RWPE2 (cell line): ENCODE measurements at regions not wholly inside any gene's neighbourhood (a gene's known extent, or its start where the extent isn't known, plus 50 kb on each side); places are given as distances from the start of the nearest gene placed in this dataset.
A peak's percentile ranks its signal among the peaks of the same experiment; 100 is the strongest.

Source experiments
- ATAC-seq: fragments of 200-7000 bp; cut with Tn5 transposase; 3 replicates; pipeline ENCODE4 v1.9.1; 2021; ENCODE audit warnings: low read depth
- DNase-seq: peaks from one replicate; pipeline ENCODE4 v3.0.0-alpha.2; 2020; ENCODE audit warnings: low spot score
- H3K27ac ChIP-seq: fragments of 450-650 bp; 2 replicates; pipeline ENCODE4 v1.5.1; 2017; ENCODE audit warnings: mild to moderate bottlenecking; ENCODE audit not compliant: poor library complexity, severe bottlenecking
- H3K27me3 ChIP-seq: fragments of 250-450 bp; sonication (Bioruptor Pico); 2 replicates; pipeline ENCODE4 v1.5.1; 2021; ENCODE audit warnings: mild to moderate bottlenecking, moderate library complexity; ENCODE audit not compliant: insufficient read depth, poor library complexity, severe bottlenecking
- H3K36me3 ChIP-seq: fragments of 250-450 bp; sonication (Bioruptor Pico); 2 replicates; pipeline ENCODE4 v1.5.1; 2020; ENCODE audit warnings: low read depth, mild to moderate bottlenecking, moderate library complexity
- H3K4me1 ChIP-seq: fragments of 250-450 bp; sonication (Bioruptor Pico); 2 replicates; pipeline ENCODE4 v1.5.1; 2021; ENCODE audit warnings: mild to moderate bottlenecking, moderate library complexity; ENCODE audit not compliant: insufficient read depth, poor library complexity, severe bottlenecking
- H3K4me3 ChIP-seq: fragments of 250-450 bp; sonication (Bioruptor Pico); 2 replicates; pipeline ENCODE4 v1.5.1; 2021; ENCODE audit warnings: mild to moderate bottlenecking, moderate library complexity; ENCODE audit not compliant: severe bottlenecking
- H3K9me3 ChIP-seq: fragments of 250-450 bp; sonication (Bioruptor Pico); 2 replicates; pipeline ENCODE4 v1.5.1; 2021; ENCODE audit warnings: mild to moderate bottlenecking, moderate library complexity; ENCODE audit not compliant: severe bottlenecking
- TF ChIP-seq, protein P1 (sequence below): fragments of 450-650 bp; IDR thresholded peaks from one replicate; pipeline ENCODE4 v1.5.1; 2017; ENCODE audit warnings: mild to moderate bottlenecking, moderate library complexity; ENCODE audit not compliant: poor library complexity, severe bottlenecking

DNA sequence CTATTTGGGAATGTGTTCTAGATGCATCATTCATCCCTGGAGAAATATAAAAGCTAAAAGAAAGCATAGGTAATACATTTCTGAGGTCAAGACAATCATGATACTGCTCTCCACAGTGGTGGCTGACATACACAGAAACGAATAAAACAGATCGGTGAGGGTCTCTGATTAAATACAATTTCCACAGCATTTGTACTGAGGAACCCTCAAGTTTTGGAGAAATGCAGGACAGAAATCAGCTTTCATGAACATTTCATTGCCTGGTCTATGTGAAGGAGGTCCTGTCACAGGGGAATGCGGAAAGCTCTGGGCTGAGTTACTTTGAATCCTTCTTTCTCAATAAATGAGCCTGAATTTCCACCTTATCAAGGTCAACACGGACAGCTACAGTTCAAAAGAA is 67.9 kb upstream of the ITGB1 start:
- Histone ChIP-seq H3K4me3 (no peak overlapping the region), H3K27ac (peak overlapping the region; percentile 25), H3K36me3 (no peaks in the 10 kb centered on the region), H3K27me3 (no peaks in the 10 kb centered on the region), H3K9me3 (peaks cover 2% of the 10 kb centered on the region), H3K4me1 (peaks cover 28% of the 10 kb centered on the region)
- TF ChIP-seq, protein P1, sequence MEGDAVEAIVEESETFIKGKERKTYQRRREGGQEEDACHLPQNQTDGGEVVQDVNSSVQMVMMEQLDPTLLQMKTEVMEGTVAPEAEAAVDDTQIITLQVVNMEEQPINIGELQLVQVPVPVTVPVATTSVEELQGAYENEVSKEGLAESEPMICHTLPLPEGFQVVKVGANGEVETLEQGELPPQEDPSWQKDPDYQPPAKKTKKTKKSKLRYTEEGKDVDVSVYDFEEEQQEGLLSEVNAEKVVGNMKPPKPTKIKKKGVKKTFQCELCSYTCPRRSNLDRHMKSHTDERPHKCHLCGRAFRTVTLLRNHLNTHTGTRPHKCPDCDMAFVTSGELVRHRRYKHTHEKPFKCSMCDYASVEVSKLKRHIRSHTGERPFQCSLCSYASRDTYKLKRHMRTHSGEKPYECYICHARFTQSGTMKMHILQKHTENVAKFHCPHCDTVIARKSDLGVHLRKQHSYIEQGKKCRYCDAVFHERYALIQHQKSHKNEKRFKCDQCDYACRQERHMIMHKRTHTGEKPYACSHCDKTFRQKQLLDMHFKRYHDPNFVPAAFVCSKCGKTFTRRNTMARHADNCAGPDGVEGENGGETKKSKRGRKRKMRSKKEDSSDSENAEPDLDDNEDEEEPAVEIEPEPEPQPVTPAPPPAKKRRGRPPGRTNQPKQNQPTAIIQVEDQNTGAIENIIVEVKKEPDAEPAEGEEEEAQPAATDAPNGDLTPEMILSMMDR: no peak
- no peak for DNase-seq
- ATAC-seq: no peak

DNA sequence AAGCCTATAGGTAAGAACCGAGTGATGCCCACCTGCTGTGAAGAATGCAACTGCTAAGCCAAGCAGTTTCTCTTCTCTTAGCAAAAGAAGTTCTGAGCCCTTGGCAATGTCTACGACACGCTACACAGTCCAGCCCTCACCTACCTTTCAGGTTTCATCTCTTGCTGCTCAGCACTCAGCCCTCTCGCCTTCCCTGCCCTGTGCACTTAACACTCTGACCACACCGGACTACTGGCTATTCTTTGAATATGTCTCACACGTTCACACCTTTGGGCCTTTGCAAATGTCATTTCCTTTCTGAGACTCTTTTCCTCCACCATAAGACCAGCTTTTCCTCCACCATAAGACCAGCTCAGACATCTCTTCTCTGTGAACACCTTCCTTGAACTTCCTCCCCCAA is 67.0 kb upstream of the ITGB1 start:
- TF ChIP-seq, protein P1: no peak
- no peaks in the 10 kb centered on the region for H3K36me3 ChIP-seq
- H3K27me3 ChIP-seq: no peaks in the 10 kb centered on the region
- no peak for DNase-seq
- H3K9me3 ChIP-seq: peaks cover 2% of the 10 kb centered on the region
- H3K27ac ChIP-seq: no peak overlapping the region
- H3K4me3 ChIP-seq: no peak overlapping the region
- no peak for ATAC-seq
- peaks cover 28% of the 10 kb centered on the region for H3K4me1 ChIP-seq

DNA sequence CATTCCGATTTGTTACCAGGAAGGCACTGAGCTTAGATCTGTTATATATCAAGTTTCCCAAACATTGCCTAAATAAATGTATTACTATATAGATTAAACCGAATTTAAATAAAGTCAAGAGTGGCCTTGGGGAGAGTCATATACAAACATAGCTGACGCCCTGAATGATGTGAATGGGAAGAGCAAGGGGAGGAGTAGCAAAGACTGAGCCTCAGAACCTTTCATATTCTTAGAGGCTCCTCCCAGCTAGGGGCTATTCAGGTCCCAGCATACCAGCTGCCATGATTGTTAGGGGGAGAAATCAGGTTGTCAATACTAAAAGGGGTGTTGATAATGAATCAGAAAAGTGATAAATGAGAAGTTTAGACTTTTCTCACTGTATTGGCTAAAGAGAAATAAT is 64.7 kb upstream of the ITGB1 start:
- Histone ChIP-seq H3K27ac (peak overlapping the region; percentile 55), H3K27me3 (no peaks in the 10 kb centered on the region), H3K9me3 (peaks cover 2% of the 10 kb centered on the region), H3K4me1 (peaks cover 26% of the 10 kb centered on the region), H3K4me3 (no peak overlapping the region), H3K36me3 (no peaks in the 10 kb centered on the region)
- DNase-seq (no peak), ATAC-seq (no peak)
- TF ChIP-seq, protein P1: no peak

DNA sequence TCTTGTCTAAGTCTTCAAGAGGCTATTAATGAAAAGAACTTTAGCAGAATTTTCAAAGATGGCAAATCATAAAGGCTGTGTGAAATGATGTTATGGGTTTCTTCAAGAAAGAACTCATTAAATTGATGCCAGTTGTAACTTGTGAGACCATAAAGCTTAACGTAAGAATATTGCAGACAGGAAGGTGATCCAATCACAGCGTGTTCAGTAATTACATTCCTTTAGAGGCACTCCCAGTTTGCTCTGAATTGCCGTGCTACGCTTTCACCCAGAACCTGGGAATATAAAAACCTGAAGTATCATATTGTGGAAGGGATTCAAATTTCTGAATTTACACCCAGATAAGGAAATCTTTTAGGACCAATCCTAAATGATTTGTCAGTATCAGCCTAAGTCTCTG is 64.1 kb upstream of the ITGB1 start:
- no peaks in the 10 kb centered on the region for H3K27me3 ChIP-seq
- DNase-seq: no peak
- no peak overlapping the region for H3K4me3 ChIP-seq
- ATAC-seq: peak; percentile 78
- H3K27ac ChIP-seq: peak overlapping the region; percentile 55
- H3K9me3 ChIP-seq: peaks cover under 1% of the 10 kb centered on the region
- H3K4me1 ChIP-seq: peaks cover 20% of the 10 kb centered on the region
- TF ChIP-seq, protein P1: no peak
- H3K36me3 ChIP-seq: no peaks in the 10 kb centered on the region

DNA sequence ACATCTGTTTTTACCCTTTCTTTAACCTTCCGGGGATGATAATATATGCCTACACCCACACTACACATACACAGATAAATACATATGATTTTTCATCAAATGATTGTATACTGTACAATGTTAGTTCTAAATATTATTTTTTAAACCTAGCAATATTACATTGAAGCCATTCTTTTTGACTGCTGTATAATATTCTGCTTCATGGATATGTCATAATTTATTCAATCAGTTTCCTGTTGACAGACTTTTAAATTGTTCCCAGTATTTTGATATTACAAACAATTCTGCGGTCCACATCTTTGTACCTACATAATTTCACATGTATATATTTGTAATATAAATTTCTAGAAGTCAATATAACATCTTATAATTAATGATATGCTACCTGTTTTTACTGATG is 59.0 kb upstream of the ITGB1 start:
- Histone ChIP-seq H3K27ac (no peak overlapping the region), H3K36me3 (no peaks in the 10 kb centered on the region), H3K4me1 (peaks cover 2% of the 10 kb centered on the region), H3K4me3 (no peak overlapping the region), H3K9me3 (peaks cover 4% of the 10 kb centered on the region), H3K27me3 (no peaks in the 10 kb centered on the region)
- TF ChIP-seq, protein P1: no peak
- ATAC-seq (no peak), DNase-seq (no peak)
